ACHN (cell line): ENCODE measurements at regions not wholly inside any gene's neighbourhood (a gene's known extent, or its start where the extent isn't known, plus 50 kb on each side); places are given as distances from the start of the nearest gene placed in this dataset.
A peak's percentile ranks its signal among the peaks of the same experiment; 100 is the strongest.
"Not testable (repeated sequence)": the region's sequence is repeated elsewhere in the genome, so short reads cannot be mapped to it uniquely, and the experiment has no call there.

Experiments
- DNase-seq: peaks from one replicate; pipeline ENCODE4 v3.0.0-alpha.2; 2015
- in situ Hi-C: cut with HindIII; loops from 2 replicates; pipeline ENCODE4 v1.10.0; 2017; ENCODE audit warnings: low sequenced_read_pairs, low pct_ligation_motif_present, low pct_unique_long_range_greater_than_20kb

- in situ Hi-C loops = no loop called here
- DNase-seq = no peak
Measured at GRCh38 chr22:44571566-44572413, 73.8 kb upstream of the RTL6 start.

GRCh38 chr22:44570476-44571445 lies 72.7 kb upstream of the RTL6 start:
- in situ Hi-C loops = no loop called here
- no peak for DNase-seq

GRCh38 chr22:44569561-44569991 lies 71.5 kb upstream of the RTL6 start:
- in situ Hi-C loops = no loop called here
- no peak for DNase-seq

- peak; percentile 48 for DNase-seq
- in situ Hi-C loops = no loop called here
Measured at GRCh38 chr22:44567846-44568493, 69.9 kb upstream of the RTL6 start.

- DNase-seq, in situ Hi-C loops: not testable (repeated sequence)
Measured at GRCh38 chr22:44567378-44567841, 69.4 kb upstream of the RTL6 start.

GRCh38 chr22:44566911-44567310 lies 68.9 kb upstream of the RTL6 start:
- in situ Hi-C loops = no loop called here
- DNase-seq = no peak

GRCh38 chr22:44562651-44563050 lies 64.6 kb upstream of the RTL6 start:
- in situ Hi-C loops, DNase-seq: not testable (repeated sequence)

GRCh38 chr22:44561139-44561840 lies 63.3 kb upstream of the RTL6 start:
- in situ Hi-C loops = no loop called here

GRCh38 chr22:44558671-44559070 lies 60.6 kb upstream of the RTL6 start:
- in situ Hi-C loops = not testable (repeated sequence)

More at GRCh38 chr22:44561139-44561840, 63.3 kb upstream of the RTL6 start:
- no peak for DNase-seq

GRCh38 chr22:44557872-44558271 lies 59.8 kb upstream of the RTL6 start:
- in situ Hi-C loops, DNase-seq: not testable (repeated sequence)

More at GRCh38 chr22:44558671-44559070, 60.6 kb upstream of the RTL6 start:
- DNase-seq = not testable (repeated sequence)

GRCh38 chr22:44557064-44557748 lies 59.2 kb upstream of the RTL6 start:
- no peak for DNase-seq
- in situ Hi-C loops = no loop called here

- no peak for DNase-seq
- in situ Hi-C loops = no loop called here
Measured at GRCh38 chr22:44555597-44555996, 57.6 kb upstream of the RTL6 start.

GRCh38 chr22:44555046-44555445 lies 57.0 kb upstream of the RTL6 start:
- in situ Hi-C loops = no loop called here
- DNase-seq = no peak

GRCh38 chr22:44554411-44554810 lies 56.4 kb upstream of the RTL6 start:
- in situ Hi-C loops = no loop called here
- DNase-seq = no peak

- no peak for DNase-seq
- in situ Hi-C loops = no loop called here
Measured at GRCh38 chr22:44550711-44551491, 52.9 kb upstream of the RTL6 start.

GRCh38 chr22:44549701-44550100 lies 51.7 kb upstream of the RTL6 start:
- no peak for DNase-seq
- in situ Hi-C loops = no loop called here

GRCh38 chr22:44548981-44549380 lies 50.9 kb upstream of the RTL6 start:
- in situ Hi-C loops = no loop called here
- DNase-seq = no peak
